Neuronal stem cell (in vitro differentiated cells): ENCODE measurements at regions not wholly inside any gene's neighbourhood (a gene's known extent, or its start where the extent isn't known, plus 50 kb on each side); places are given as distances from the start of the nearest gene placed in this dataset.

ENCODE experiments used
- DNase-seq: peaks from one replicate; pipeline ENCODE4 v3.0.0-alpha.2; 2013; ENCODE audit warnings: low spot score
- H2AFZ ChIP-seq: one replicate; pipeline ENCODE4 v1.6.1; 2013; ENCODE audit warnings: mild to moderate bottlenecking, low read length, inconsistent platforms
- H2AK5ac ChIP-seq: 2 replicates; pipeline ENCODE4 v1.6.1; 2013; ENCODE audit warnings: low read depth, mild to moderate bottlenecking, inconsistent platforms, low read length, moderate library complexity, mixed read lengths
- H2BK120ac ChIP-seq: 2 replicates; pipeline ENCODE4 v1.6.1; 2013; ENCODE audit warnings: low read depth, mild to moderate bottlenecking, inconsistent platforms, low read length, moderate library complexity, mixed read lengths
- H2BK12ac ChIP-seq: one replicate; pipeline ENCODE4 v1.6.1; 2013; ENCODE audit warnings: low read length, inconsistent platforms
- H2BK15ac ChIP-seq: 2 replicates; pipeline ENCODE4 v1.6.1; 2013; ENCODE audit warnings: mild to moderate bottlenecking, low read length, inconsistent platforms, mixed read lengths
- H2BK5ac ChIP-seq: one replicate; pipeline ENCODE4 v1.6.1; 2013; ENCODE audit warnings: inconsistent platforms, mild to moderate bottlenecking, low read length, moderate library complexity
- H3K14ac ChIP-seq: one replicate; pipeline ENCODE4 v1.6.1; 2013; ENCODE audit warnings: low read length, inconsistent platforms
- H3K18ac ChIP-seq: 2 replicates; pipeline ENCODE4 v1.6.1; 2013; ENCODE audit warnings: low read length, inconsistent platforms
- H3K23ac ChIP-seq: 2 replicates; pipeline ENCODE4 v1.6.1; 2013; ENCODE audit warnings: low read depth, mild to moderate bottlenecking, mixed read lengths, low read length, inconsistent platforms; ENCODE audit not compliant: poor library complexity
- H3K27ac ChIP-seq: replicated peaks from 3 replicates; pipeline ENCODE4 v1.5.1; 2013; ENCODE audit warnings: low read length, inconsistent platforms
- H3K27me3 ChIP-seq, 3 experiments: 2 replicates each; pipeline ENCODE4 v1.6.1; 2013; ENCODE audit warnings: low read length in 3 of 3, mild to moderate bottlenecking in 2 of 3, inconsistent platforms in 1 of 3, low read depth in 1 of 3, mixed read lengths in 1 of 3, moderate library complexity in 1 of 3; ENCODE audit not compliant: control insufficient read depth in 3 of 3, insufficient read depth in 3 of 3
- H3K36me3 ChIP-seq, 2 donors: replicated peaks in 1 of 2; 2 replicates each; pipeline ENCODE4 v1.6.1; 2013; ENCODE audit warnings: low read length in 2 of 2; ENCODE audit not compliant: control insufficient read depth in 2 of 2, insufficient read depth in 2 of 2
- H3K4ac ChIP-seq: 2 replicates; pipeline ENCODE4 v1.6.1; 2013; ENCODE audit warnings: inconsistent platforms, mild to moderate bottlenecking, low read length, moderate library complexity
- H3K4me1 ChIP-seq, 2 donors: 1 replicate in 1 of 2; 2 replicates in 1 of 2; pipeline ENCODE4 v1.6.1; 2013; ENCODE audit warnings: low read length in 2 of 2, low read depth in 1 of 2; ENCODE audit not compliant: control insufficient read depth in 2 of 2, insufficient read depth in 1 of 2
- H3K4me2 ChIP-seq: one replicate; pipeline ENCODE4 v1.6.1; 2013; ENCODE audit warnings: mild to moderate bottlenecking, low read length, inconsistent platforms; ENCODE audit not compliant: insufficient read depth, poor library complexity, severe bottlenecking
- H3K4me3 ChIP-seq, 2 donors: 2 replicates each; pipeline ENCODE4 v1.5.1; 2013; ENCODE audit warnings: low read length in 2 of 2, mild to moderate bottlenecking in 2 of 2, inconsistent platforms in 1 of 2, moderate library complexity in 1 of 2
- H3K79me1 ChIP-seq: one replicate; pipeline ENCODE4 v1.6.1; 2013; ENCODE audit warnings: low read depth, mild to moderate bottlenecking, inconsistent platforms, low read length, moderate library complexity
- H3K9ac ChIP-seq: one replicate; pipeline ENCODE4 v1.6.1; 2013; ENCODE audit warnings: mild to moderate bottlenecking, low read depth, low read length, inconsistent platforms; ENCODE audit not compliant: poor library complexity
- H3K9me3 ChIP-seq, 2 donors: replicated peaks in 1 of 2; 2 replicates each; pipeline versions ENCODE3 to v1.6.1; 2013; ENCODE audit warnings: low read length in 2 of 2, mild to moderate bottlenecking in 2 of 2, inconsistent platforms in 1 of 2, low read depth in 1 of 2, mixed read lengths in 1 of 2, moderate library complexity in 1 of 2; ENCODE audit not compliant: control insufficient read depth in 2 of 2, insufficient read depth in 1 of 2
- H4K8ac ChIP-seq: one replicate; pipeline ENCODE4 v1.6.1; 2013; ENCODE audit warnings: low read depth, mild to moderate bottlenecking, inconsistent platforms, low read length, moderate library complexity
- H4K91ac ChIP-seq: one replicate; pipeline ENCODE4 v1.6.1; 2013; ENCODE audit warnings: low read length, low read depth, mild to moderate bottlenecking, inconsistent platforms; ENCODE audit not compliant: poor library complexity
- WGBS, 2 donors: extraction: QIAGEN DNeasy Blood & Tissue Kit; methylation state at CpG; one replicate each; pipeline ENCODE4 v1.1.7; 2013; ENCODE audit warnings: missing lambda C conversion rate in 2 of 2, mixed read lengths in 1 of 2; ENCODE audit not compliant: insufficient read length in 2 of 2, insufficient replicate concordance in 1 of 2; ENCODE audit errors: extremely low coverage in 2 of 2; 5-methylcytosine and 5-hydroxymethylcytosine counted together

DNA sequence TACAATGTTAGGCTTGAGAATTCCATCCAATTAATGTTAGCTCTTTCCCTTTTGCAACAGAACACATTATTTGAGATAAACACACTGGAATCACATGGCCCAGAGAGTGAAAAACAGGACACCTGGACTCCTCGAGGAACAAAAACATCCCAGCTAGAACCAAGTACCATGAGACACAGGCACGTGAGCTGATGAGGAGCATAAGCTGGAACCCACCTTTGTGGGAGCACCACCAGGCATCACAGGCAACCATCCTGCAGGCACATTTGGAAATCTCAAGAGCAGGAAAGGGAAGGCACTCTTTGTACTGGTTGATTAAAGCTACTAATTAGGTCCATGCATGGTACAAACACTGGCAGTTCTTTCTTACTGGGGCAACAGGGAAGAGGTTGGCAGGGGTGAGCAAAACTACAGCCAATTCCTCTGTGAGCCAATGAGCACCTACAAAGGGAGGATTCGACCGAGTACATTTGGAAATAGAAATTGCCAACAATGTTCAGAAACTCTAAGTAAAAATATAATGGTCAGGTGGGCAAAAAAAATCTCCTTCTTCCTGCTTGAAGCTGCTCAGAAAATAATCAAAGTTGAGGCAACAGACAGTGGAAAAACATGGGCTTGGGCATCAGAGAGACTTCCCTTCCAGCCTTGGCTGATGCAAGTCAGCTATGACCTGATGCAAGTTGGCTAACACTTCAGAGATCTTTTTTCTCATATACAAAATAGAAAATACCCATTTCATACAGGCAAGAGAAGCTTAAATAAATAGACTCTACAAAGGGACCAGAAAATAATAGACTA lies 216.7 kb downstream of the NUAK1 start:
- no peak overlapping the region for H2BK5ac ChIP-seq
- no peak overlapping the region for H3K23ac ChIP-seq
- no peak overlapping the region for H4K8ac ChIP-seq
- H4K91ac ChIP-seq: no peak overlapping the region
- no peak overlapping the region for H2AK5ac ChIP-seq
- no peak overlapping the region for H3K4me2 ChIP-seq
- H3K79me1 ChIP-seq: no peaks in the 10 kb centered on the region
- H3K4me1 ChIP-seq: no peaks in the 10 kb centered on the region
- no peak overlapping the region for H3K14ac ChIP-seq
- H3K4ac ChIP-seq: no peak overlapping the region
- H3K9me3 ChIP-seq: no peaks in the 10 kb centered on the region
- no peaks in the 10 kb centered on the region for H3K27me3 ChIP-seq
- no peak overlapping the region for H2BK15ac ChIP-seq
- H2BK120ac ChIP-seq: no peak overlapping the region
- DNase-seq: no peak
- H2AFZ ChIP-seq: no peak overlapping the region
- H3K18ac ChIP-seq: no peak overlapping the region
- WGBS, 2 donors: no CpG with 5 or more reads among the region's 4 CpGs
- no peaks in the 10 kb centered on the region for H3K36me3 ChIP-seq
- H3K27ac ChIP-seq: no peak overlapping the region
- no peak overlapping the region for H3K9ac ChIP-seq
- no peak overlapping the region for H2BK12ac ChIP-seq
- no peak overlapping the region for H3K4me3 ChIP-seq

DNA sequence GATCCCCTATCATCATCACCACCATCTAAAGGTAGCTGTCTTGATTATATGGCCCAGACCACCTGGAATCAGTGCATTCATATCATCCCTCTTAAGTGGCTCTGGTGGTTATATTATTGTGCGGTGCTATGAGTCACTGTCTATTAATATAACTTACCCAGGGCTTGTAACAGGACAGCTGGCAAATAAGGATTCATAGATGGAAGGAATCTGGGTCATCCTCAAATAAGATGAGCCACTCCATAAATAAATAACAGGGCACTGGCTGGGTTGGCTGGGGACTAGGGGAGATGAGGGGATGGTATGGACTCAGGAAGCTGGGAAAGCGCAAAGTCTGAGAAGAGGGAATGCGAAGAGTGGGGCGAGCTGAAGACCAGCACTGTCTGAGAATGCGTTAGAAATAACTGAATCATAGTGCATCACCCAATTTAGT lies 216.1 kb downstream of the NUAK1 start:
- no peak overlapping the region for H2BK12ac ChIP-seq
- H2BK15ac ChIP-seq: no peak overlapping the region
- H3K4me1 ChIP-seq: no peaks in the 10 kb centered on the region
- no peak overlapping the region for H3K27ac ChIP-seq
- no peak overlapping the region for H2AFZ ChIP-seq
- H4K8ac ChIP-seq: no peak overlapping the region
- H3K23ac ChIP-seq: no peak overlapping the region
- H3K4me3 ChIP-seq: no peak overlapping the region
- no peak overlapping the region for H4K91ac ChIP-seq
- no peak overlapping the region for H2BK120ac ChIP-seq
- no peak overlapping the region for H3K9ac ChIP-seq
- no peaks in the 10 kb centered on the region for H3K79me1 ChIP-seq
- no peaks in the 10 kb centered on the region for H3K27me3 ChIP-seq
- no peak overlapping the region for H3K14ac ChIP-seq
- DNase-seq: no peak
- no peak overlapping the region for H2BK5ac ChIP-seq
- H2AK5ac ChIP-seq: no peak overlapping the region
- H3K36me3 ChIP-seq: no peaks in the 10 kb centered on the region
- no peak overlapping the region for H3K4ac ChIP-seq
- WGBS, 2 donors: no CpG with 5 or more reads among the region's 5 CpGs
- peaks cover 0 to 4% of the 10 kb centered on the region in 2 donors for H3K9me3 ChIP-seq
- H3K18ac ChIP-seq: no peak overlapping the region
- no peak overlapping the region for H3K4me2 ChIP-seq

- H3K27me3 ChIP-seq: no peaks in the 10 kb centered on the region
- H2BK12ac ChIP-seq: no peak overlapping the region
- H3K4ac ChIP-seq: no peak overlapping the region
- H3K27ac ChIP-seq: no peak overlapping the region
- no peak overlapping the region for H3K9ac ChIP-seq
- no peak overlapping the region for H2AFZ ChIP-seq
- no peak overlapping the region for H2BK120ac ChIP-seq
- WGBS, 2 donors: no CpG with 5 or more reads among the region's 7 CpGs
- H4K8ac ChIP-seq: no peak overlapping the region
- H3K9me3 ChIP-seq: peaks cover 0 to 8% of the 10 kb centered on the region in 2 donors
- H3K23ac ChIP-seq: no peak overlapping the region
- H2BK15ac ChIP-seq: no peak overlapping the region
- no peak overlapping the region for H3K4me2 ChIP-seq
- DNase-seq: no peak
- H4K91ac ChIP-seq: no peak overlapping the region
- H2BK5ac ChIP-seq: no peak overlapping the region
- no peak overlapping the region for H2AK5ac ChIP-seq
- H3K4me3 ChIP-seq: no peak overlapping the region
- H3K4me1 ChIP-seq: no peaks in the 10 kb centered on the region
- H3K18ac ChIP-seq: no peak overlapping the region
- H3K14ac ChIP-seq: no peak overlapping the region
- no peaks in the 10 kb centered on the region for H3K36me3 ChIP-seq
- no peaks in the 10 kb centered on the region for H3K79me1 ChIP-seq
These were observed 214.1 kb downstream of the NUAK1 start for GRCh38 chr12:105924526-105925208.

DNA sequence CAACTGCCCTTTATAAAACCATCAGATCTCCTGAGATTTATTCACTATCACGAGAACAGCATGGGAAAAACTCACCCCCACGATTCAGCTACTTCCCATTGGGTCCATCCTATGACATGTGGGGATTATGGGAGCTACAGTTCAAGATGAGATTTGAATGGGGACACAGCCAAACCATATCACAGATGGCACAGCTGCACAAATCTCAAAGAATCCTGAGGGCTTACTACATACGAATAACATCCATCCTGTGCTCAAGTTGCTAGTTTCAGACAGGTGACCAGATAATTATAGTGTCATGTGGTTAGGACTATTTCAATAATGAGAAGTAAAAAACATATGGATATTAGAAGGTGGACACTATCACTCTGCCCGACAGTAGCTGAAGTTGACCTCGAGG lies 211.2 kb downstream of the NUAK1 start:
- Histone ChIP-seq H3K14ac (no peak overlapping the region), H2BK120ac (no peak overlapping the region), H2AK5ac (no peak overlapping the region), H3K9ac (no peak overlapping the region), H4K91ac (no peak overlapping the region), H3K4ac (no peak overlapping the region), H3K18ac (no peak overlapping the region), H4K8ac (no peak overlapping the region), H2AFZ (no peak overlapping the region), H3K27ac (no peak overlapping the region), H3K27me3 (no peaks in the 10 kb centered on the region), H3K4me2 (no peak overlapping the region), H2BK5ac (no peak overlapping the region), H3K36me3 (no peaks in the 10 kb centered on the region), H2BK15ac (no peak overlapping the region), H3K4me3 (no peak overlapping the region), H3K79me1 (no peaks in the 10 kb centered on the region), H2BK12ac (no peak overlapping the region), H3K23ac (no peak overlapping the region), H3K4me1 (peaks cover 6 to 7% of the 10 kb centered on the region in 2 donors), H3K9me3 (peaks cover 0 to 8% of the 10 kb centered on the region in 2 donors)
- DNase-seq: no peak
- WGBS, 2 donors: no CpG with 5 or more reads among the region's 5 CpGs
